Ovary (tissue), 3 donors: ENCODE measurements at regions not wholly inside any gene's neighbourhood (a gene's known extent, or its start where the extent isn't known, plus 50 kb on each side); places are given as distances from the start of the nearest gene placed in this dataset.

Source experiments
- CTCF ChIP-seq, 3 donors: fragments of 450-650 bp in 2 of 3; fragments of 200-600 bp in 1 of 3; IDR thresholded peaks; one replicate each; pipeline versions ENCODE4 v1.5.1 to v1.8.0; 2016 to 2022; ENCODE audit warnings: antibody characterized with exemption in 3 of 3, mild to moderate bottlenecking in 1 of 3
- EP300 ChIP-seq: sonication (generic); formaldehyde crosslinking; IDR thresholded peaks from one replicate; pipeline ENCODE4 v1.6.1; 2017; ENCODE audit warnings: antibody characterized with exemption
- POLR2A ChIP-seq: fragments of 450-650 bp; IDR thresholded peaks from one replicate; pipeline ENCODE4 v1.6.1; 2017; ENCODE audit warnings: antibody characterized with exemption, mild to moderate bottlenecking, moderate library complexity
- donor health status: DM: no; HTN: no; CAD: no.

- no peak for TF ChIP-seq POLR2A
- no peak for TF ChIP-seq EP300
- TF ChIP-seq CTCF (IDR thresholded peaks at IDR 0.05), result no peak
Observed at GRCh38 chr9:10793306-10793705, 180.5 kb upstream of the PTPRD start.
